ENCODE measurements at regions not wholly inside any gene's neighbourhood (a gene's known extent, or its start where the extent isn't known, plus 50 kb on each side); places are given as distances from the start of the nearest gene placed in this dataset.
"Not testable (repeated sequence)": the region's sequence is repeated elsewhere in the genome, so short reads cannot be mapped to it uniquely, and the experiment has no call there.

DNA sequence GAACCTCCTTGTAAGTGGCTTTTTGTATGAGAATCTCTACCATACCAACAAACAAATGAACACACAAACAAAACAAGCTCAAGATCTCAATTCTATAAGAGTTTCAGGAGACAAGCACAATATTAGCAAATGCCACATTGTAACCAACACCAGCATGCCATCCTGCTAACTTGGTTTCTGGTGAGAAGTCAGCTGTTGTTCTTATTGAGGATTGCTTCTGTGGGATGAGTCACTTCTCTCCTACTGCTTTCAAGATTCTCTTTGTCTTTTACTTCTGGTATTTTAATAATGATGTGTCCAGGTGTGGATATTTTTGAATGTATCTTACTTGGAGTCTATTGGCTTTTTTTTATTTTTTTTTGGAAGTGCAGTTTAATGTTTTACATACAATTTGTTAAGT lies 131.7 kb downstream of the BCL2L11 start:
- no peak for DNase-seq

- not testable (repeated sequence) for DNase-seq
Observed at GRCh38 chr2:111254916-111255315, 134.2 kb downstream of the BCL2L11 start.

DNA sequence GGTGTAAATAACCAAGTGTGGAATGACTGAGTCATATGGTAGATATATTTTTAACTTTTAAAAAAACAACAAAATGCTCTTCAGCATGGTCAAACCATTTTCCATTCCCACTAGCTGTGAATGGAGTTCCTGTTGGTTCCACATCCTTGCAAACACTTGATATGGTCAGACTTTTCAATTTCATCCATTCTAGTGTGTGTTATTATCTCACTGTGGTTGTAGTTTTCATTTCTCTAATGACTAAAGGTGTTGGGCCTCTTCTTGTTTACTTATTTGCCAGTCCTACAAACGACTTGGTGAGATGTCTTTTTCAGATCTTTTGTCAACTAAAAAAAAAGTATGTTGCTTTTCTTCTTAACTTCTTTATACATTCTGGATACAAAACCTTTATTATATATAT lies 135.9 kb downstream of the BCL2L11 start:
- not testable (repeated sequence) for DNase-seq

DNA sequence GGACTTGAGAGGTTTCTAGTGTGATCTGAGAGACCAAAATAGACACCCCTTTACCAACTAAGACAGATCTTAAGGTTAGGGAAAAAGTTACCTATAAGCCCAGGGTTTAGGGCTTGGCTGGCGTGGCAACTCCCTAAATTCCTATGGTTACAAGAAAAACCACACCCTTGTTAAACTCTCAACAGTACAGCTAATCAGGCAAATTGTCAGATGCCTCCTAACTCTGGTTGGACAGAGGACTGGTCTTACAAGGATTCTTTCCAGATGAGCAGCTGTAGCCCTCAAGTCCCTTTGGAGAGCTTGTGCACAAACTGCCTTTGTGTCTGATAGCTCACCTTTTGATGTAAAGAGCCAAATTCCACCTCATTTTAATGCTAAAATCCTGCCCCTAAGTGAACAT lies 136.9 kb downstream of the BCL2L11 start:
- not testable (repeated sequence) for DNase-seq

DNA sequence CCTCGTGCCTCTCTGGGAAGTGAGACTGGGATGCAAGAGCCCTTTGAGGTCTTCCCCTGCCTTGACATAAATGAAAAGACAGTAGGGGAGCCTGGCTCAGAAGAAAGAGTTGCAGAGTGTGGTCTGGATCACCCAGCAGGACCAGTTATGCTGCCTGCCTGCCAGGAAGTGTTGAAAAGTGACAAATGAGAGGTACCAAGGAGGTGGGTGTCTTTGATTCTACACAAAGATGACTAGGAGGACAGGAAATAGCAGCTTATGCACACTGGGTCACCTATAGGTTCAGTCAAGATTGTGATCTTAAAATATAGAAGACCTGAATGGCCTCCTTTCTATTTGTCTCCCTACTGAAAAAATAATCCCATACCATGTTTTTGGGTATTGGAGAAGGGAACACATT lies 137.6 kb downstream of the BCL2L11 start:
- DNase-seq, result not testable (repeated sequence)

DNA sequence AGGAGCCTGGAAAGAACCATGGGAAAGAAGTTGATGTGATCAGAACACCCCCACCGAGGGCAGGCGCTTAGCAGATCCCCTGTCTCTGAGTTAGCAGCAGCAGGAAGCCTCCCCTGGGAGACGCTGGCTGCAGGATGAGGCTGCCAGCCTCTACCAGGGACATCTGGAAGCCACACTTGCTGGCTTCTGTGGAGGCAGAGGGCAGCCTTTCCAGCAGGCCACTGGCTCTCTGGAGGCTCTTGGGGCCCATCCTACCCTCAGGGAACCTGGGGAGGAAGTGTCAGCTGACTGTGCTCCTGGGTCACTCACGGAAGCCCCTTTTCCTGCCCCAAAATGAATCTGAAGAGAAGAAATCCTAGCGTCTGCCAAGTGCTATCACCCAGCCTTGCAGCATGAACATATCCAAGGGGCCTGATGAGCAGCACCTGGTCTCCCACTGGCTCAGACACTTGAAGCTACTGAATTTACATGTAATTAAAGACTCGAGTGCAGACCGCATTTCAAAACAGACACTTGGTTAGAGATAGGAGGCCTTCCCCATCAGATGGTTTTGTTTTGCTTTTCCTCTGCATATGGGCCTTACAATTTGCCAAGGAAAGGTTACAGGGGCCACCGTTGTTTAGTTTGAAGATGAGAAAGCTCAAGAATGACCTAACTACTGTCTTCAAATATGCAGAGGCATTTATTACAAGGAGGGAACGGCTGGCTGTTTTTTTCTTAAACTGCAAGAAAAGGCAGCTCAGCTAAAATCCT lies 142.1 kb downstream of the BCL2L11 start:
- not testable (repeated sequence) for DNase-seq

DNA sequence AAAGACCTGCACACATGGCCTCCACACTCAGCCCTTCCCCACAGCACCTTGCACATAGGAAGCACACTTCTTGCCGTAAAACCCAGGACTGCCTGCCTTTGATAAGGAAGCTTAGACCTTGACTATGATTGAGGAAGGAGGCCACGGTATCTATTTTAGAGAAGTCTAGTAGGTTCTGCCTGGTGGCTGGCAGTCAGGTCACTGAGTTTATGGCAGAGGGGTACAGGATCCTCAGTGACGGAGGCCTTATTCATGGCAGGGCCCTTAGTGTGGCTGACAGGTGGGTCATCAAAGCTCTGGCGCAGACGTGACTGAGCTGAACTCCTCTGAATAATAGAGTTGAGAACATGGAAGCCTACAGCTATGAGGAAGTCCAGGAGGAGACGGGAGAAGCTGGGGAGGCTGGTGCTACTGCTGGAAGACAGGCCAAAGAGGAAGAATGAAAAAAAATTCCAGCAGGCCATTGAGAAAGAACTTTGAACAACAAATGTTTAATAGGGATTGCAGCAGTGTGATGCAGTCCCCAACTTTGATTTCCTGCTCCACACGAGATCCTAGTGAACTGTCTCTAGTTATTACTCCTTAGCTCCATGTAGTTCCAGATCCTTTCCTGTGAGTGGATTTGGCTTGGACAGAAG lies 142.8 kb downstream of the BCL2L11 start:
- DNase-seq, result not testable (repeated sequence)

DNA sequence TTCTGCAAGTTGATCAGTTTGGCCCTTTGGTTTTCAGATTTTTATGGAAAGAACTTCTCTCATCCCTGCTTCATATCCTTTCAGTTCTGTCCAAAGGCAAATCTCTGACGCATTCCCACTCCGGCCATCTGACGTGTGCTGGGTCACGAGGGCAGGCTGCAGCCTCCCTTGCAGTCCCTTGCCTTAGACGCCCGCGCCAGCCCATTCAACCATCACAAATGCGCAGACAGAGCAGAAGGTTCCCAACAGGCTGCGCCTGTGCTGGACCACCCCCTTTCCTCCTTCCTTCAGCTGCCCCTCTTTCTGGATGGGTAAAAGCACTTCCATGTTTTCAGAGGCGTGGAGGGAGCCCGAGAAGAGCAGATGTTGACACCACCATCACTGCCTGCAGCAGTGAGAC lies 144.2 kb downstream of the BCL2L11 start:
- not testable (repeated sequence) for DNase-seq

DNA sequence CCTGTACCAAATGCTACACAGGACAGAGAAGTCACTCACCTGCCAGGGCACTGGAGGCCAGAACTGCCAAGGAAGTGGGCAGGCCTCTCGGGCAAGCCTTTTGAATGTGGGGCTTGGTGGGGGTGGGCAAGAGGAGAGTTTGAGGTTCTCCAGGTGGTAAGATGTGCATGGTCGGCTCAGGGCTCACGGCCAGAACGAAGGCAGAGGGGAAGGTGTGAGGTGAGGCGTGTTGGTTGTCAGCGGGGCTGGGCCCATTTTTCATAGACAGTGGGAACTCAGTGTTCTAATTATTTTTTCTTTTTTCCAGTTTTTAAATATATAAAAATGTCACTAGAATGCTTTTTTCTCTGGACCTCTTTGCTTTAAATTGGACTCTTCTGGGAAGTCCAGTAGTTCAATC lies 145.8 kb downstream of the BCL2L11 start:
- DNase-seq, result not testable (repeated sequence)

DNA sequence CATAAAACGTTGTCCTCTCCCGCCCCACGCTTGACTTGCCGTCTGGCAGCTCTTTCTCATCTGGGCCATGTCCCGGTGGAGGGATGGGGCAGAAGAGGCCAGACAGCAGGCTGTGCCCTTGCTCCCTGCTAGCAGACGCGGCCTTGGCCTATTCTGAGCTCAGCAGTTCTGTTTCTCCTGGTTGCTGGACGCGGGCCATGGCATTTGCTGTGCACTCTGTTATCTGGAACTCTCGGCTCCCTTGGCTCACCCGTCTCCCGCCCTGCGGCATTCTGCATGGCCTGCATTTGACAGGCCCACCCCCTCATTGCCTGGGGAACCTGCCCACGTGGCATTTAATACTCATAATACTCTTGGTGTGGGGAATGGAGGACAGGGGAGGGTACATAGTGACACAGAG lies 146.3 kb downstream of the BCL2L11 start:
- DNase-seq, result not testable (repeated sequence)

DNA sequence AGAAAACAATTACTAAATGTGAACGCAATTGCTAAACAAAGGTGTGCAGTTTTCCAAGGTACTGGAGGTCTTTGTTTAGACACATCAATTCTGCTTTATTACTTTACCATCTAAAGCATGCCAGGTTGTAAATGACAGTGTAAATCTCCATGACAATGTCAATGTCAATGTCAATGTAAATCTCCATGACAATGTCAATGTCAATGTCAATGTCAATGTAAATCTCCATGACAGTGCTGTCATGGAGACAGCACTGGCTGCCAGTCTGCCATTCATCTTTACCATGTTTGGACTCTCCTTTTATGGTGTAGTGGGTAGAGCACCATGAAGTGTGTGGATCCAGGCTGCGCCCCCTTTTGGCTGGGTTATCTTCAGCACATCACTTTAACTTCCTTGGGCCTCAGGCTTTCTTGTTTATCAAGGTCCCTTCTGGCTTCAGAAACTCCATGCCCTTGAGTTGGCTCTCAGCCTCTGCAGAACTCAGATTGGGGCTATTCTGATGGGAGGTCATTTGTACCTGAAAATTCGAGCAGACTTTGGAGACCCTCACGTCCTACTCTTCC lies 149.1 kb downstream of the BCL2L11 start:
- DNase-seq, result not testable (repeated sequence)

- DNase-seq, result not testable (repeated sequence)
Observed at GRCh38 chr2:111270569-111270968, 149.9 kb downstream of the BCL2L11 start.

GRCh38 chr2:111271647-111272304 lies 151.1 kb downstream of the BCL2L11 start:
- DNase-seq, result not testable (repeated sequence)

- not testable (repeated sequence) for DNase-seq
Observed at GRCh38 chr2:111273007-111273406, 152.3 kb downstream of the BCL2L11 start.

- DNase-seq, result not testable (repeated sequence)
Observed at GRCh38 chr2:111275047-111275853, 154.5 kb downstream of the BCL2L11 start.

GRCh38 chr2:111275854-111276171 lies 155.1 kb downstream of the BCL2L11 start:
- not testable (repeated sequence) for DNase-seq

DNA sequence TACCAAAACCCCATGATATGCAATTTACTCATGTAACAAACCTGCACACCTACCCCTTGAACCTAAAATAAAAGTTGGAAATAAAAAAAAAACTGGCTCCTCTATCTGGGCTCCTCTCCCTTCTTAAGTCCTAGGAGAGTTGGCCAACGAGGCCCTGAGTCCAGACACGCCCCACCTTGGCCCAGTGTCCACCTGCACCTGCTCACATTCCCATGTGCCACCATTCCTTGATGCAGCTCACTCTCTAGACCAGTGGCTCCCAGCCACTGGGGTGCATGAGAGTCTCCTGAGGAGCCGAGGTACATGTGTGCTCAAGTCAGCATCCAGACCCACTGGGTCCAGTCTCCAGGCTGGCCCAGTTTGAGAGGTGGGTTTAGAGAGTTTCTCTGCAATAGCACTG lies 157.4 kb downstream of the BCL2L11 start:
- DNase-seq, result not testable (repeated sequence)

GRCh38 chr2:111280709-111281286 lies 160.1 kb downstream of the BCL2L11 start:
- DNase-seq, result not testable (repeated sequence)

GRCh38 chr2:111282162-111282561 lies 161.4 kb downstream of the BCL2L11 start:
- DNase-seq, result not testable (repeated sequence)

DNA sequence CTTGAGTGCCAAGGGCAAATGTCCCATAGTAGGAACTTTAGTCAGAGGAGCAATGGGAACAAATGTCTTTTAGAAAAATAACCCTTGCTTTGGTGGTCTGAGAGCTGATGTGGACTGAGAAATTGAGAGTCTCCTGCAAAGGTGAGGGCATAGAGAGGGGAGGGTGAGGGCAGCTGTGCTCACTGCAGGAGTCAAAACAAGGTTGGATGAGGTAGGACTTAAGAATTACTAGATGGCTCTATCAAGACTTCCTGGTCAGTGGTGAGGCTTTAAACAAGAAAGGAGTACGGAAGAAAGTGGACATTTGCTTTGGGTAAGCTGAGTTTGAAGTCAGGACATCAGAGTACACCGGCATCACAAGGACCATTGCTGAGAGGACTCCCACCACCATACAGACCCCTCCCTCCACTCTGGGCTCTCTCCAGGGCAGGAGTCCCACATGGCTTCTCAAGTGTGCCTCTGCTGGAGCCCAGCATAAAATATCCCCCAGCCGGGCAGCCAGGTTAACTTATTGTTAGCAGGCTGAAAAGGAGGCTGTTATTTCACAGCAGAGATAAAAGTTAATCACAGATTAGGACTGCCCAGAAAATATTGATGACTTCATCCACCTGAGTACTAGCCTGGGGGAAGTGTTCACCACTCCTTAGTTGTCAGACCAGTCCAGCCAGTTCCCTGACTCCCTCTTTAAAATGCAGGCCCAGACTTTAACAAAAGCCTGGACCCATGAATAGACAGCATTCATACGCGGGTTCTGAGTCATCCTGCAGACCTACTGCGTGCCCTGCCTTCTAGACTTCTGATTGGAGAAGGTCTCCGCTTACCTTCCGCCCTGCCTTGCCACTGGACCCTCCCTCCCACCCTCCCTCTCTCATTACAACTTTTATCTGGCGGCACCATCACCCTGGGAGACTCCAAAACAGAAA lies 167.2 kb downstream of the BCL2L11 start:
- not testable (repeated sequence) for DNase-seq

- DNase-seq, result not testable (repeated sequence)
Observed at GRCh38 chr2:111290370-111290769, 169.7 kb downstream of the BCL2L11 start.
